CD4-positive, alpha-beta T cell (primary cell): ENCODE measurements at regions not wholly inside any gene's neighbourhood (a gene's known extent, or its start where the extent isn't known, plus 50 kb on each side); places are given as distances from the start of the nearest gene placed in this dataset.

ENCODE experiments used
- ATAC-seq: fragments of 200-7000 bp; cut with Tn5 transposase; one replicate; pipeline ENCODE4 v1.10.0; 2022; ENCODE audit warnings: mild to moderate bottlenecking; ENCODE audit not compliant: poor library complexity
- CTCF ChIA-PET: fragments of 350-600 bp; sonication (Branson Sonifier 250); formaldehyde crosslinking; loops from one replicate; lab custom pipeline; 2021; ENCODE audit warnings: antibody characterized with exemption, inconsistent platforms; lab: Charles Lee
- POLR2A ChIA-PET: fragments of 350-600 bp; sonication (Branson Sonifier 250); formaldehyde crosslinking; loops from one replicate; lab custom pipeline; 2021; ENCODE audit warnings: antibody characterized with exemption, inconsistent platforms; lab: Charles Lee
- DNase-seq, 14 experiments: peaks; one replicate each; pipeline ENCODE4 v3.0.0-alpha.2; 2013 to 2020; ENCODE audit warnings: mixed read lengths in 2 of 14
- H3K27ac ChIP-seq, 2 donors: one replicate each; pipeline versions ENCODE4 v1.5.1 to v1.7.0; 2013; ENCODE audit warnings: low read length in 2 of 2, low read depth in 1 of 2, mild to moderate bottlenecking in 1 of 2
- H3K27me3 ChIP-seq, 2 experiments: 1 replicate in 1 of 2; 2 replicates in 1 of 2; pipeline versions ENCODE4 v1.6.1 to v1.7.0; 2013; ENCODE audit warnings: low read length in 2 of 2, control low read depth in 1 of 2, mild to moderate bottlenecking in 1 of 2, moderate library complexity in 1 of 2; ENCODE audit not compliant: insufficient read depth in 2 of 2, control insufficient read depth in 1 of 2
- H3K36me3 ChIP-seq: one replicate; pipeline ENCODE4 v1.6.1; 2013; ENCODE audit warnings: low read length, control low read depth; ENCODE audit not compliant: insufficient read depth
- H3K4me1 ChIP-seq: one replicate; pipeline ENCODE4 v1.6.1; 2013; ENCODE audit warnings: low read length, control low read depth; ENCODE audit not compliant: insufficient read depth
- H3K4me3 ChIP-seq: one replicate; pipeline ENCODE4 v1.5.1; 2013; ENCODE audit warnings: mild to moderate bottlenecking, low read length, moderate library complexity
- H3K9me3 ChIP-seq, 2 experiments: 1 replicate in 1 of 2; 2 replicates in 1 of 2; pipeline versions ENCODE4 v1.6.1 to v1.7.0; 2013; ENCODE audit warnings: low read length in 2 of 2, mild to moderate bottlenecking in 2 of 2, control low read depth in 1 of 2, moderate library complexity in 1 of 2; ENCODE audit not compliant: control insufficient read depth in 1 of 2, insufficient read depth in 1 of 2
- H3K27ac Mint-ChIP-seq: one replicate; pipeline ENCODE4 v1.8.0; 2020; ENCODE audit warnings: mixed read lengths
- H3K27me3 Mint-ChIP-seq: one replicate; pipeline ENCODE4 v1.8.0; 2021; ENCODE audit warnings: mixed read lengths
- H3K36me3 Mint-ChIP-seq: one replicate; pipeline ENCODE4 v1.8.0; 2021; ENCODE audit warnings: low read depth, mixed read lengths
- H3K4me1 Mint-ChIP-seq: one replicate; pipeline ENCODE4 v1.8.0; 2021; ENCODE audit warnings: low read depth, mixed read lengths
- H3K4me3 Mint-ChIP-seq: one replicate; pipeline ENCODE4 v1.8.0; 2020; ENCODE audit warnings: mild to moderate bottlenecking, mixed read lengths
- H3K9me3 Mint-ChIP-seq: one replicate; pipeline ENCODE4 v1.8.0; 2020; ENCODE audit warnings: mixed read lengths
- CTCF ChIP-seq: fragments of 200-600 bp; IDR thresholded peaks from one replicate; pipeline ENCODE4 v1.8.0; 2022; ENCODE audit warnings: antibody characterized with exemption, mild to moderate bottlenecking
- intact Hi-C, 2 experiments: fragments of 100-400 bp; cut with DNase I in 1 of 2; cut with micrococcal nuclease in 1 of 2; formaldehyde crosslinking; loops; one replicate each; pipeline versions ENCODE4 v1.15.1 to v1.9.0; 2023 to 2025; cut with DNase I, micrococcal nuclease

GRCh38 chr13:90752070-90752469, 595.4 kb upstream of the MIR17HG start:
- H3K4me3 ChIP-seq: no peak overlapping the region
- H3K36me3 ChIP-seq: no peaks in the 10 kb centered on the region
- H3K27me3 ChIP-seq: no peaks in the 10 kb centered on the region
- Mint-ChIP-seq H3K27me3 (no peaks in the 10 kb centered on the region), H3K9me3 (peaks cover 10% of the 10 kb centered on the region), H3K36me3 (no peaks in the 10 kb centered on the region), H3K4me1 (no peaks in the 10 kb centered on the region), H3K27ac (no peak overlapping the region), H3K4me3 (no peak overlapping the region)
- no peak for TF ChIP-seq CTCF
- intact Hi-C loops: no loop called here
- no peak for ATAC-seq
- ChIA-PET POLR2A (no interaction called here), CTCF (no interaction called here)
- DNase-seq: no peak
- H3K9me3 ChIP-seq: peaks cover 0 to 4% of the 10 kb centered on the region in 2 experiments
- H3K4me1 ChIP-seq: no peaks in the 10 kb centered on the region
- H3K27ac ChIP-seq: no peak overlapping the region

- intact Hi-C loops: no loop called here
Observed at GRCh38 chr13:90757127-90757680, 590.3 kb upstream of the MIR17HG start.

DNA sequence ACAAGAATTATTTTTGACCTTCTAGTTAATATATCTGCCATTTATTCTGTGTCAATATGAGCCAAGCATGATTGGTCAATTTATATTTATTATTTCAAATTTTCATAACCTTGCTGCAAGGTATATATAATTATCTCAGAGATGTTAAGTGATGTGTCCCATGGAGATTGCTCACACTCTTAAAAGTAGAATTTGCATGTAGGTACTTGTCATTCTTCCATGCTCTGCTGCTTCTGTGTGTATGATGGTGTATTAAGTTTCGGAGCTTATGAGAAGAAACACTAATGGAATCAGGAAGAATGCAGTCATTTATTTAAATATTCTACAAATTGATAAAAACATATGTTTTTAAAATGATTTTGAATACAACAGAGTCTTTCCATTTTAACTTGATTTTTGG, 586.8 kb upstream of the MIR17HG start:
- Mint-ChIP-seq H3K9me3 (peaks cover 8% of the 10 kb centered on the region), H3K27me3 (no peaks in the 10 kb centered on the region), H3K4me3 (no peak overlapping the region), H3K4me1 (no peaks in the 10 kb centered on the region), H3K27ac (no peak overlapping the region), H3K36me3 (no peaks in the 10 kb centered on the region)
- intact Hi-C loops: no loop called here
- Histone ChIP-seq H3K4me3 (no peak overlapping the region), H3K4me1 (no peaks in the 10 kb centered on the region), H3K27me3 (no peaks in the 10 kb centered on the region), H3K36me3 (no peaks in the 10 kb centered on the region), H3K27ac (no peak overlapping the region), H3K9me3 (no peaks in the 10 kb centered on the region)
- CTCF ChIA-PET: no interaction called here
- no peak for DNase-seq
- TF ChIP-seq CTCF: no peak
- ATAC-seq: no peak
- POLR2A ChIA-PET: no interaction called here

More at GRCh38 chr13:90757127-90757680, 590.3 kb upstream of the MIR17HG start:
- H3K27ac ChIP-seq: no peak overlapping the region
- H3K4me1 ChIP-seq: no peaks in the 10 kb centered on the region
- Mint-ChIP-seq H3K27ac (no peak overlapping the region), H3K27me3 (no peaks in the 10 kb centered on the region), H3K9me3 (peaks cover 4% of the 10 kb centered on the region), H3K4me1 (no peaks in the 10 kb centered on the region), H3K4me3 (no peak overlapping the region), H3K36me3 (no peaks in the 10 kb centered on the region)
- CTCF ChIA-PET: no interaction called here
- POLR2A ChIA-PET: no interaction called here
- no peaks in the 10 kb centered on the region for H3K36me3 ChIP-seq
- TF ChIP-seq CTCF: no peak
- DNase-seq (no peak), ATAC-seq (no peak)
- no peaks in the 10 kb centered on the region for H3K9me3 ChIP-seq
- H3K4me3 ChIP-seq: no peak overlapping the region
- no peaks in the 10 kb centered on the region for H3K27me3 ChIP-seq
